Tibial nerve (tissue), 4 donors: ENCODE measurements at regions not wholly inside any gene's neighbourhood (a gene's known extent, or its start where the extent isn't known, plus 50 kb on each side); places are given as distances from the start of the nearest gene placed in this dataset.

Experiments used
- CTCF ChIP-seq, 5 experiments: fragments of 200-600 bp in 3 of 5; fragments of 450-650 bp in 2 of 5; sonication (generic) in 3 of 5; IDR thresholded peaks; one replicate each; pipeline ENCODE4 v1.5.1; 2016 to 2019; ENCODE audit warnings: antibody characterized with exemption in 5 of 5, mild to moderate bottlenecking in 3 of 5, moderate library complexity in 2 of 5
- EP300 ChIP-seq, 2 donors: sonication (generic); formaldehyde crosslinking; IDR thresholded peaks; one replicate each; pipeline ENCODE4 v1.6.1; 2017; ENCODE audit warnings: antibody characterized with exemption in 2 of 2, mild to moderate bottlenecking in 1 of 2
- POLR2A ChIP-seq, 2 donors: fragments of 450-650 bp; IDR thresholded peaks; one replicate each; pipeline ENCODE4 v1.6.1; 2017; ENCODE audit warnings: antibody characterized with exemption in 2 of 2, mild to moderate bottlenecking in 2 of 2, moderate library complexity in 2 of 2

DNA sequence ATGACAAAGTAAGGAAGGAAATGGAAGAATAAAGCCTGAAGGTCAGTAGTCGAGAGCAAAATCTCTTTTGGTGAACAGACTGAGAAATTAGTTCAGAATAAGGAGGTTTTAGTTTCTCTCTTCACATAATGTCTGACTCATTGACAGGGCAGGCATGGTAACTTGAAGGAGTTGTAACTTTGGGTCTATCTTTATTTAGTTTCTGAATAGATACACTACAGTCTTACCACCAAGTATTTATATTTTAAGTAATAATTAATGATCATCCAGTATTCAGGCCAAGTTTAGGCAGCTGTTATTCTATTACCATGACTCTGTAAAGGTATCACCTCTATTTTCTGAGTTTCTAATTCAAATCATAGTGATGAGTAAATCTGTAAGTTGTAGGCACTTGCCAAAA, 219.9 kb downstream of the SPRY2 start:
- TF ChIP-seq POLR2A (IDR thresholded peaks at IDR 0.05) (no peak), CTCF (IDR thresholded peaks at IDR 0.05) (no peak), EP300 (IDR thresholded peaks at IDR 0.05) (no peak)
